GM12878 (cell line): ENCODE measurements at regions not wholly inside any gene's neighbourhood (a gene's known extent, or its start where the extent isn't known, plus 50 kb on each side); places are given as distances from the start of the nearest gene placed in this dataset.

Experiments used
- BCL11A ChIP-seq: IDR thresholded peaks from 2 replicates; pipeline ENCODE4 v1.6.1; 2011; ENCODE audit warnings: low read depth, low read length
- FOXK2 ChIP-seq: fragments of 450-650 bp; IDR thresholded peaks from 2 replicates; pipeline ENCODE4 v1.6.1; 2017; ENCODE audit warnings: mild to moderate bottlenecking, moderate library complexity
- IKZF2 ChIP-seq, 2 experiments: fragments of 450-650 bp; IDR thresholded peaks; 2 replicates each; pipeline ENCODE4 v1.6.1; 2017; ENCODE audit warnings: mild to moderate bottlenecking in 2 of 2, moderate library complexity in 2 of 2
- MTA3 ChIP-seq: IDR thresholded peaks from 2 replicates; pipeline ENCODE4 v1.6.1; 2012; ENCODE audit warnings: low read length, inconsistent platforms, borderline replicate concordance
- NFYA ChIP-seq: IDR thresholded peaks from 2 replicates; pipeline ENCODE4 v1.6.1; 2011; ENCODE audit warnings: low read depth, mild to moderate bottlenecking, low read length, improper control_type of control experiment, borderline replicate concordance
- POLR2AphosphoS2 ChIP-seq: IDR thresholded peaks from 2 replicates; pipeline ENCODE4 v1.6.1; 2011; ENCODE audit warnings: low read depth, mild to moderate bottlenecking, low read length, improper control_type of control experiment, moderate library complexity
- SUZ12 ChIP-seq: fragments of 200-600 bp; sonication (generic); IDR thresholded peaks from one replicate; pipeline ENCODE4 v1.6.1; 2018; ENCODE audit warnings: antibody characterized with exemption, mild to moderate bottlenecking; ENCODE audit not compliant: unreplicated experiment
- TF ChIP-seq, protein P1 (sequence below): fragments of 150-350 bp; IDR thresholded peaks from 2 replicates; pipeline ENCODE4 v1.6.1; 2016; ENCODE audit warnings: low read depth, low read length
- TF ChIP-seq, protein P2 (sequence below): IDR thresholded peaks from 2 replicates; pipeline ENCODE4 v1.6.1; 2011; ENCODE audit warnings: borderline replicate concordance, low read depth, mild to moderate bottlenecking, moderate library complexity, low read length; ENCODE audit not compliant: insufficient read depth, poor library complexity, severe bottlenecking

DNA sequence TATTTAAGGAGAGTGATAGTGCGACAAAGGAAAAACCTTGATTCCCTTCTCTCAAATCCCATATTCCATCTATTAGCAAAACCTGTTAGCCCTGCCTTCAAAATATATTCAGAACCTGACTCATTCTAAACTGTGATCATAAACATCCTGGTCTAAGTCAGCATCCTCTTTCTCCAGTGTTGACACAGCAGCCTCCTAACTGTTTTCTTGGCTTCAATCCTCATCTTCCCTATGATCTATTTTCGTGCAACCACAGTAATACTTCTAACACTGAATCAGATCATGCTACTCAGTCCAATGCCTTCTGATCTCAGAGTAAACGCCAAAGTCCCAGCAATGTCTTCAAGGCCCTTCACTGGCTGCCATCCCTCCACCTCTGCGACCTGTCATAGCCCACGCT is 785.1 kb downstream of the EDEM1 start (continued):
- TF ChIP-seq, protein P1, sequence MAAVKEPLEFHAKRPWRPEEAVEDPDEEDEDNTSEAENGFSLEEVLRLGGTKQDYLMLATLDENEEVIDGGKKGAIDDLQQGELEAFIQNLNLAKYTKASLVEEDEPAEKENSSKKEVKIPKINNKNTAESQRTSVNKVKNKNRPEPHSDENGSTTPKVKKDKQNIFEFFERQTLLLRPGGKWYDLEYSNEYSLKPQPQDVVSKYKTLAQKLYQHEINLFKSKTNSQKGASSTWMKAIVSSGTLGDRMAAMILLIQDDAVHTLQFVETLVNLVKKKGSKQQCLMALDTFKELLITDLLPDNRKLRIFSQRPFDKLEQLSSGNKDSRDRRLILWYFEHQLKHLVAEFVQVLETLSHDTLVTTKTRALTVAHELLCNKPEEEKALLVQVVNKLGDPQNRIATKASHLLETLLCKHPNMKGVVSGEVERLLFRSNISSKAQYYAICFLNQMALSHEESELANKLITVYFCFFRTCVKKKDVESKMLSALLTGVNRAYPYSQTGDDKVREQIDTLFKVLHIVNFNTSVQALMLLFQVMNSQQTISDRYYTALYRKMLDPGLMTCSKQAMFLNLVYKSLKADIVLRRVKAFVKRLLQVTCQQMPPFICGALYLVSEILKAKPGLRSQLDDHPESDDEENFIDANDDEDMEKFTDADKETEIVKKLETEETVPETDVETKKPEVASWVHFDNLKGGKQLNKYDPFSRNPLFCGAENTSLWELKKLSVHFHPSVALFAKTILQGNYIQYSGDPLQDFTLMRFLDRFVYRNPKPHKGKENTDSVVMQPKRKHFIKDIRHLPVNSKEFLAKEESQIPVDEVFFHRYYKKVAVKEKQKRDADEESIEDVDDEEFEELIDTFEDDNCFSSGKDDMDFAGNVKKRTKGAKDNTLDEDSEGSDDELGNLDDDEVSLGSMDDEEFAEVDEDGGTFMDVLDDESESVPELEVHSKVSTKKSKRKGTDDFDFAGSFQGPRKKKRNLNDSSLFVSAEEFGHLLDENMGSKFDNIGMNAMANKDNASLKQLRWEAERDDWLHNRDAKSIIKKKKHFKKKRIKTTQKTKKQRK, result no peak
- no peak for TF ChIP-seq POLR2AphosphoS2
- TF ChIP-seq FOXK2, result no peak
- TF ChIP-seq, protein P2, sequence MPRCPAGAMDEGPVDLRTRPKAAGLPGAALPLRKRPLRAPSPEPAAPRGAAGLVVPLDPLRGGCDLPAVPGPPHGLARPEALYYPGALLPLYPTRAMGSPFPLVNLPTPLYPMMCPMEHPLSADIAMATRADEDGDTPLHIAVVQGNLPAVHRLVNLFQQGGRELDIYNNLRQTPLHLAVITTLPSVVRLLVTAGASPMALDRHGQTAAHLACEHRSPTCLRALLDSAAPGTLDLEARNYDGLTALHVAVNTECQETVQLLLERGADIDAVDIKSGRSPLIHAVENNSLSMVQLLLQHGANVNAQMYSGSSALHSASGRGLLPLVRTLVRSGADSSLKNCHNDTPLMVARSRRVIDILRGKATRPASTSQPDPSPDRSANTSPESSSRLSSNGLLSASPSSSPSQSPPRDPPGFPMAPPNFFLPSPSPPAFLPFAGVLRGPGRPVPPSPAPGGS, result no peak
- TF ChIP-seq SUZ12, result no peak
- no peak for TF ChIP-seq BCL11A
- no peak for TF ChIP-seq MTA3
- no peak for TF ChIP-seq NFYA
- TF ChIP-seq IKZF2 (IDR thresholded peaks at IDR 0.05), result no peak
- TF ChIP-seq, all 136 proteins: peak for 0
